ENCODE measurements at regions not wholly inside any gene's neighbourhood (a gene's known extent, or its start where the extent isn't known, plus 50 kb on each side); places are given as distances from the start of the nearest gene placed in this dataset.

DNA sequence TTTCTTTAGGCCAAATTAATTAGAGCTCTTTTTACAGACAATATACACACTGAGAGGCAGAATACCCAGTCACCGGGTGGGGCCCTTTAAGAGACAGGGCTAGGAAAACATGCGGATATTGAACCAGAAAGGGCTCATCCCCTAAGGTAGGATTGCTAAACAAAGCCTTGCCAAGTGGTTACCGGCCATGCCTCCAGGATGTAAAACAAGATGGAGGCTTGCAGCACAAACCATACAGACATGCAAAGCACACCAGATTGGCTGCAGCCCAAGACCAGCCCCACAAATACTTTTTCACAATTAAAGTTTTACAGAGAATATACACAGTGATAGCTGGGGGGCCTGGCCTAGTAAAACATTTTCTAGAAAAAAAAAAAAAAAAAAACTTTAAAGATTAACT is 210.0 kb downstream of the KLHL4 start:
- no peak for TF ChIP-seq CTCF (conservative IDR thresholded peaks at IDR 0.05; ENCODE audit: low read depth, low read length)
- H3K4me3 ChIP-seq (ENCODE audit: low read depth, low read length) = no peak overlapping the region

DNA sequence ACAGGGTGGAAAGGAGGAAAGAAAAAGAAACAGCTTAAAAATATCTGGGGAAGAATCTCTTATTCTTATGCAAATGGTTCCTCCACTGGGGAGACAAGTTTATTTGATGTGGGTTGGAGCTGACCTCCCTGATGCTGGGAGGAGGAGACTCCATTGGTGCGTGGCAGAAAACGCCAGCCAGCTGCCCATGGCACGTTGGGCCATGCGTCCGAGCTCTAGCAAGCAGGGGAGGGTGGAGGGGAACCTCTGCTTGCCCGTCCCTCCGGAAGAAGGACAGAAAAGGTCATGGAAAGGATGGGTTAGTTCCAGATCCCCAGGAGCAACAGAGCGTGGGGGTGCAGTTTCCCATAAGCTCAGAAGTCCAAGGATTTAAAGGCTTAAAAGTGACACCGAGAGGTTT is 210.4 kb downstream of the KLHL4 start:
- H3K4me3 ChIP-seq (ENCODE audit: low read depth, low read length) = no peak overlapping the region
- no peak for TF ChIP-seq CTCF (conservative IDR thresholded peaks at IDR 0.05; ENCODE audit: low read depth, low read length)
- DNase-seq (ENCODE audit: low read depth) = no peak

More for the DNA sequence above, 210.0 kb downstream of the KLHL4 start:
- DNase-seq (ENCODE audit: low read depth) = no peak

DNA sequence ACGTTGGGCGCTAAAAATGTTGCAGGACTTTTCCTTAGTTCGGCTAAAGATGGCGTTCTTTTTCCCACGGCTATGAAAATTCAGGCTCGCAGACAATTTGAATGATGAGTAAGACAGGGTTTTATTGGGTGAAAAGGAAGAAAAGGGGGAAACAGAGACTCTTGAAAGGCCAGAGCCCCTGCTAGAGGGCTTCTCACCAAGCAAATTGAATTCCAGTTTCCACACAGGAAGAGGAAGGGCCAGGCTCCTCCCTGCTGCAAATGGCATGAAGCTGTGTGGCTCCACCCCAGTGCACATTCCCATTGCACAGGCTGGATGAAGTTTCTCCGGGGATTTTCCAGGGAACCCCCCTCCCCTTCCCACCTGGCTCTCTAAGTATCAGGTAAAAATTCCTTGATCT is 210.9 kb downstream of the KLHL4 start:
- TF ChIP-seq CTCF (conservative IDR thresholded peaks at IDR 0.05; ENCODE audit: low read depth, low read length) = no peak
- DNase-seq (ENCODE audit: low read depth) = no peak
- no peak overlapping the region for H3K4me3 ChIP-seq (ENCODE audit: low read depth, low read length)

GRCh38 chrX:87732133-87732532 is 214.5 kb downstream of the KLHL4 start:
- no peak for TF ChIP-seq CTCF (conservative IDR thresholded peaks at IDR 0.05; ENCODE audit: low read depth, low read length)
- H3K4me3 ChIP-seq (ENCODE audit: low read depth, low read length) = no peak overlapping the region
- DNase-seq (ENCODE audit: low read depth) = no peak

DNA sequence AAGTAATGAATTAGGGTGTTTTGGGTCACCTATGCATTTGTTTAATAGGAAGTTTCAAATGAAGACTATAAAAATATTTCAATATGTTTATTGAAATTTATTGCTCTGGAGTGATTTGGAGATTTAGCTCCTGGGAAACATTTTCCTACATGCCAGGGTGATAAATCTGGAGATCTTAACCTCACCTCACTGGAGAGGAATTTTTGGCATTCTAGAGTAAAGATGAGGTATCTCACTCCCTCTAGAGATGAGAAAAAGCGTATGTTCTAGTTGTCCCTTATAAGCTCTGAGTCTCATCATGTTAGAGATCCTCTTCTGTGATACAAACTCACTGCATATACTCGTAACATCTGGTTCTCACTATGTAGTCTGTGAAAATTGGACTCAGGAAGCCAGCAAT is 219.0 kb downstream of the KLHL4 start:
- no peak for DNase-seq (ENCODE audit: low read depth)
- no peak overlapping the region for H3K4me3 ChIP-seq (ENCODE audit: low read depth, low read length)
- TF ChIP-seq CTCF (conservative IDR thresholded peaks at IDR 0.05; ENCODE audit: low read depth, low read length) = no peak

DNA sequence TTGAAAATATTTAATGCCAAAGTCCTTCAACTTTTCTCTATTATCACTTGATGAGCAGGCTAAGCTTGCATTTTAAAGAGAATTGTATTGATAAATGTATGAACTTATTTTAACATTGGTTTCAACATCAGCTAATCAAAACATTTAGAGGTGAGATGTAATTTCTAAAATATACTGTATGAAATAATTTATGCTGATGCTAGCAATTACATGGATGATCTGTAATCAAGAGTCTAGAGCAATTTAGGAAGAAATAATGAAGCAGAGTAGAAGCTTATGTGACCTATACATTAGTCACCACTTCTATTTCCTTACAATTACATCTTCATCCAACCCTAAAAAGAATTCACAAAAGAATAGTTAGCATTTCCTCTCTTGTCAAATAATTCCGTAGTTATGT is 226.8 kb downstream of the KLHL4 start:
- no peak overlapping the region for H3K4me3 ChIP-seq (ENCODE audit: low read depth, low read length)
- TF ChIP-seq CTCF (conservative IDR thresholded peaks at IDR 0.05; ENCODE audit: low read depth, low read length) = no peak
- DNase-seq (ENCODE audit: low read depth) = no peak

DNA sequence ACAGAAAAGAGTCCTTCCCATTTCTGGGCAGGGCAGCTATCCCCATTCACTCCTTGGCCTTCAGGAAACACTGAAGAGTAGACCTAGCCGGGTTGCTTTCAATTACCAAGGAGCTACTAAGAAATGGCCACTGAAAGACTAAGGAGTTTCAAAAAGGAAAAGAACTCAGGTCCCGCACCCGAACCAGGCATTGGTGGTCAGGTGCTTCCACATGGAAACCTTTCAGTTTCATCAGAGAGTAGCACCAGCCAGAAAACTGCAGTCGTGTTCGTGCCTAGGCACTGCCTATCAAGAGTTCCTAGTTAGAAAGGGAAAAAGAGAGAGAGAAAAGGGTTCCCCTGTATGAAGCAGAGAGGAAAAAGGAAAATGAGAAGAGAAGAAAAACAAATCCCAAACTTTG is 237.9 kb downstream of the KLHL4 start:
- no peak for DNase-seq (ENCODE audit: low read depth)
- TF ChIP-seq CTCF (conservative IDR thresholded peaks at IDR 0.05; ENCODE audit: low read depth, low read length) = no peak
- H3K4me3 ChIP-seq (ENCODE audit: low read depth, low read length) = no peak overlapping the region
